ENCODE measurements at regions not wholly inside any gene's neighbourhood (a gene's known extent, or its start where the extent isn't known, plus 50 kb on each side); places are given as distances from the start of the nearest gene placed in this dataset.

- Histone ChIP-seq H3K4me1 (no peaks in the 10 kb centered on the region), H3K27ac (no peak overlapping the region), H3K4me3 (no peak overlapping the region), H3K9me3 (no peaks in the 10 kb centered on the region), H3K36me3 (no peaks in the 10 kb centered on the region), H3K27me3 (no peaks in the 10 kb centered on the region)
- ATAC-seq (no peak), DNase-seq (no peak)
- intact Hi-C loops (cut with DNase I) = no loop called here
- no peak for TF ChIP-seq CTCF (IDR thresholded peaks at IDR 0.05)
- no peak for TF ChIP-seq POLR2A (IDR thresholded peaks at IDR 0.05)
These were observed 87.2 kb upstream of the GYPC start for GRCh38 chr2:126568734-126569133.

- no peak for DNase-seq
- no peak for TF ChIP-seq POLR2A (IDR thresholded peaks at IDR 0.05)
- TF ChIP-seq CTCF (IDR thresholded peaks at IDR 0.05) = no peak
- intact Hi-C loops (cut with DNase I) = no loop called here
- ATAC-seq = no peak
- H3K9me3 ChIP-seq = no peaks in the 10 kb centered on the region
- H3K27ac ChIP-seq = no peak overlapping the region
- no peak overlapping the region for H3K4me3 ChIP-seq
- H3K4me1 ChIP-seq = no peaks in the 10 kb centered on the region
- H3K36me3 ChIP-seq = no peaks in the 10 kb centered on the region
- no peaks in the 10 kb centered on the region for H3K27me3 ChIP-seq
- WGBS (ENCODE audit: insufficient coverage, low coverage, low lambda C conversion rate, missing lambda C conversion rate) = 62% methylated on average over 3 of the region's 3 CpGs
These were observed 84.6 kb upstream of the GYPC start for GRCh38 chr2:126571403-126571802.

- 50% methylated on average over 1 of the region's 1 CpG for WGBS (ENCODE audit: insufficient coverage, low coverage, low lambda C conversion rate, missing lambda C conversion rate)
- Histone ChIP-seq H3K9me3 (no peaks in the 10 kb centered on the region), H3K27me3 (no peaks in the 10 kb centered on the region), H3K36me3 (no peaks in the 10 kb centered on the region), H3K4me3 (no peak overlapping the region), H3K27ac (no peak overlapping the region), H3K4me1 (no peaks in the 10 kb centered on the region)
- TF ChIP-seq POLR2A (IDR thresholded peaks at IDR 0.05) = no peak
- no peak for TF ChIP-seq CTCF (IDR thresholded peaks at IDR 0.05)
- intact Hi-C loops (cut with DNase I) = no loop called here
- DNase-seq (no peak), ATAC-seq (no peak)
These were observed 80.3 kb upstream of the GYPC start for GRCh38 chr2:126575631-126576030.

GRCh38 chr2:126579868-126580267, 76.1 kb upstream of the GYPC start:
- ATAC-seq (no peak), DNase-seq (no peak)
- H3K4me1 ChIP-seq = no peaks in the 10 kb centered on the region
- H3K4me3 ChIP-seq = no peak overlapping the region
- no peak overlapping the region for H3K27ac ChIP-seq
- TF ChIP-seq POLR2A (IDR thresholded peaks at IDR 0.05) (no peak), CTCF (IDR thresholded peaks at IDR 0.05) (no peak)
- WGBS (ENCODE audit: insufficient coverage, low coverage, low lambda C conversion rate, missing lambda C conversion rate) = 59% methylated on average over 9 of the region's 9 CpGs
- intact Hi-C loops (cut with DNase I) = no loop called here
- no peaks in the 10 kb centered on the region for H3K36me3 ChIP-seq
- no peaks in the 10 kb centered on the region for H3K9me3 ChIP-seq
- no peaks in the 10 kb centered on the region for H3K27me3 ChIP-seq

GRCh38 chr2:126586317-126586716, 69.6 kb upstream of the GYPC start:
- TF ChIP-seq POLR2A (IDR thresholded peaks at IDR 0.05) (no peak), CTCF (IDR thresholded peaks at IDR 0.05) (no peak)
- 58% methylated on average over 8 of the region's 8 CpGs for WGBS (ENCODE audit: insufficient coverage, low coverage, low lambda C conversion rate, missing lambda C conversion rate)
- no peaks in the 10 kb centered on the region for H3K36me3 ChIP-seq
- H3K27me3 ChIP-seq = no peaks in the 10 kb centered on the region
- H3K4me1 ChIP-seq = no peaks in the 10 kb centered on the region
- ATAC-seq (peak; percentile 76 to 93 (median 82)), DNase-seq (no peak)
- no peaks in the 10 kb centered on the region for H3K9me3 ChIP-seq
- H3K4me3 ChIP-seq = no peak overlapping the region
- intact Hi-C loops (cut with DNase I) = no loop called here
- H3K27ac ChIP-seq = no peak overlapping the region

Measured in right lobe of liver (tissue), 6 donors.